Tibial artery (tissue), 4 donors: ENCODE measurements at regions not wholly inside any gene's neighbourhood (a gene's known extent, or its start where the extent isn't known, plus 50 kb on each side); places are given as distances from the start of the nearest gene placed in this dataset.

Experiments used
- DNase-seq, 2 donors: peaks; one replicate each; pipeline ENCODE4 v3.0.0-alpha.2; 2019
- H3K27ac ChIP-seq, 2 donors: fragments of 200-600 bp; sonication (generic) in 1 of 2; 1 replicate in 1 of 2; 2 replicates in 1 of 2; pipeline ENCODE4 v1.5.1; 2018 to 2019; ENCODE audit warnings: mild to moderate bottlenecking in 1 of 2
- H3K27me3 ChIP-seq, 2 donors: fragments of 200-600 bp; sonication (generic) in 1 of 2; one replicate each; pipeline versions ENCODE4 v1.5.1 to v1.6.0; 2016 to 2019
- H3K36me3 ChIP-seq, 3 donors: fragments of 200-600 bp; sonication (generic) in 2 of 3; one replicate each; pipeline ENCODE4 v1.5.1; 2016 to 2019; ENCODE audit warnings: mild to moderate bottlenecking in 2 of 3
- H3K4me1 ChIP-seq, 4 donors: fragments of 200-600 bp; sonication (generic) in 2 of 4; 1 replicate in 3 of 4; 2 replicates in 1 of 4; pipeline ENCODE4 v1.5.1; 2016 to 2019
- H3K4me3 ChIP-seq, 2 donors: fragments of 200-600 bp; sonication (generic) in 1 of 2; 1 replicate in 1 of 2; 2 replicates in 1 of 2; pipeline ENCODE4 v1.5.1; 2018 to 2019; ENCODE audit warnings: mild to moderate bottlenecking in 2 of 2
- H3K9me3 ChIP-seq, 3 donors: fragments of 200-600 bp; sonication (generic) in 1 of 3; one replicate each; pipeline ENCODE4 v1.5.1; 2016 to 2019
- CTCF ChIP-seq, 2 experiments: fragments of 200-600 bp in 1 of 2; fragments of 450-650 bp in 1 of 2; IDR thresholded peaks; one replicate each; pipeline ENCODE4 v1.5.1; 2017 to 2019; ENCODE audit warnings: antibody characterized with exemption in 2 of 2, mild to moderate bottlenecking in 1 of 2, moderate library complexity in 1 of 2
- intact Hi-C: fragments of 100-400 bp; cut with DNase I; formaldehyde crosslinking; loops from one replicate; pipeline ENCODE4 v1.15.0; 2023; ENCODE audit warnings: low total_unique reads

GRCh38 chr2:129731907-129732629, 247.4 kb upstream of the RAB6C start:
- DNase-seq: no peak
- intact Hi-C loops: no loop called here
- H3K9me3 ChIP-seq: no peaks in the 10 kb centered on the region
- H3K27me3 ChIP-seq: no peaks in the 10 kb centered on the region
- H3K4me3 ChIP-seq: no peak overlapping the region
- H3K36me3 ChIP-seq: no peaks in the 10 kb centered on the region
- H3K27ac ChIP-seq: no peak overlapping the region
- TF ChIP-seq CTCF (IDR thresholded peaks at IDR 0.05): no peak
- H3K4me1 ChIP-seq: no peaks in the 10 kb centered on the region

GRCh38 chr2:129732630-129733026, 246.8 kb upstream of the RAB6C start:
- intact Hi-C loops: no loop called here
- Histone ChIP-seq H3K9me3 (no peaks in the 10 kb centered on the region), H3K27ac (no peak overlapping the region), H3K4me3 (no peak overlapping the region), H3K27me3 (no peaks in the 10 kb centered on the region), H3K4me1 (no peaks in the 10 kb centered on the region), H3K36me3 (no peaks in the 10 kb centered on the region)
- no peak for DNase-seq
- TF ChIP-seq CTCF (IDR thresholded peaks at IDR 0.05): no peak

- no peak overlapping the region for H3K27ac ChIP-seq
- H3K4me1 ChIP-seq: no peaks in the 10 kb centered on the region
- no peaks in the 10 kb centered on the region for H3K36me3 ChIP-seq
- H3K4me3 ChIP-seq: no peak overlapping the region
- TF ChIP-seq CTCF (IDR thresholded peaks at IDR 0.05): no peak
- no peak for DNase-seq
- no peaks in the 10 kb centered on the region for H3K9me3 ChIP-seq
- intact Hi-C loops: no loop called here
- no peaks in the 10 kb centered on the region for H3K27me3 ChIP-seq
Observed at GRCh38 chr2:129733041-129733440, 246.4 kb upstream of the RAB6C start.

- TF ChIP-seq CTCF (IDR thresholded peaks at IDR 0.05): no peak
- H3K36me3 ChIP-seq: no peaks in the 10 kb centered on the region
- DNase-seq: no peak
- H3K9me3 ChIP-seq: no peaks in the 10 kb centered on the region
- intact Hi-C loops: no loop called here
- no peaks in the 10 kb centered on the region for H3K27me3 ChIP-seq
- no peak overlapping the region for H3K27ac ChIP-seq
- H3K4me1 ChIP-seq: no peaks in the 10 kb centered on the region
- H3K4me3 ChIP-seq: no peak overlapping the region
Observed at GRCh38 chr2:129733579-129733978, 245.9 kb upstream of the RAB6C start.

GRCh38 chr2:129734343-129735034, 245.0 kb upstream of the RAB6C start:
- Histone ChIP-seq H3K9me3 (no peaks in the 10 kb centered on the region), H3K27me3 (no peaks in the 10 kb centered on the region), H3K27ac (no peak overlapping the region), H3K4me1 (no peaks in the 10 kb centered on the region), H3K36me3 (no peaks in the 10 kb centered on the region), H3K4me3 (no peak overlapping the region)
- intact Hi-C loops: no loop called here
- no peak for TF ChIP-seq CTCF (IDR thresholded peaks at IDR 0.05)
- no peak for DNase-seq
